Neural progenitor cell (in vitro differentiated cells): ENCODE measurements at regions not wholly inside any gene's neighbourhood (a gene's known extent, or its start where the extent isn't known, plus 50 kb on each side); places are given as distances from the start of the nearest gene placed in this dataset.

Source experiments
- DNase-seq: peaks from one replicate; pipeline ENCODE4 v3.0.0-alpha.2; 2016; ENCODE audit warnings: low spot score
- H2AFZ ChIP-seq: fragments of 200-600 bp; sonication (generic); replicated peaks from 2 replicates; pipeline ENCODE4 v1.6.1; 2016; ENCODE audit warnings: antibody characterized with exemption
- H3F3A ChIP-seq: fragments of 200-600 bp; sonication (generic); 2 replicates; pipeline ENCODE4 v1.6.1; 2016; ENCODE audit warnings: antibody characterized with exemption, low read depth
- H3K27ac ChIP-seq: fragments of 200-600 bp; sonication (generic); 2 replicates; pipeline ENCODE4 v1.5.1; 2016; ENCODE audit warnings: mild to moderate bottlenecking
- H3K27me3 ChIP-seq: fragments of 200-600 bp; sonication (generic); 2 replicates; pipeline ENCODE4 v1.6.1; 2016; ENCODE audit warnings: mild to moderate bottlenecking, moderate library complexity
- H3K36me3 ChIP-seq: fragments of 200-600 bp; sonication (generic); 2 replicates; pipeline ENCODE4 v1.5.1; 2016
- H3K4me1 ChIP-seq: fragments of 200-600 bp; sonication (generic); 2 replicates; pipeline ENCODE4 v1.6.1; 2016; ENCODE audit warnings: mixed run types
- H3K4me2 ChIP-seq: fragments of 200-600 bp; sonication (generic); 2 replicates; pipeline ENCODE4 v1.6.1; 2016
- H3K4me3 ChIP-seq: fragments of 200-600 bp; sonication (generic); 2 replicates; pipeline ENCODE4 v1.5.1; 2016
- H3K79me2 ChIP-seq: fragments of 200-600 bp; sonication (generic); 2 replicates; pipeline ENCODE4 v1.6.1; 2016; ENCODE audit warnings: low read depth
- H3K9ac ChIP-seq: fragments of 200-600 bp; sonication (generic); 2 replicates; pipeline ENCODE4 v1.6.1; 2016
- H3K9me3 ChIP-seq: fragments of 200-600 bp; sonication (generic); 2 replicates; pipeline ENCODE4 v1.5.1; 2016; ENCODE audit warnings: low read depth
- H4K20me1 ChIP-seq: fragments of 200-600 bp; sonication (generic); 2 replicates; pipeline ENCODE4 v1.6.1; 2016; ENCODE audit warnings: low read depth
- H3K27ac Mint-ChIP-seq: 3 replicates; pipeline ENCODE4 v1.8.0; 2021; ENCODE audit warnings: mixed read lengths
- H3K27me3 Mint-ChIP-seq: 2 replicates; pipeline ENCODE4 v1.8.0; 2022; ENCODE audit warnings: low read depth, mild to moderate bottlenecking, inconsistent platforms, moderate library complexity, mixed read lengths; ENCODE audit not compliant: insufficient read depth
- H3K36me3 Mint-ChIP-seq: 3 replicates; pipeline ENCODE4 v1.8.0; 2021; ENCODE audit warnings: mixed read lengths
- H3K4me1 Mint-ChIP-seq: 3 replicates; pipeline ENCODE4 v1.8.0; 2021; ENCODE audit warnings: mixed read lengths
- H3K4me3 Mint-ChIP-seq: 3 replicates; pipeline ENCODE4 v1.8.0; 2021; ENCODE audit warnings: mild to moderate bottlenecking, moderate library complexity, mixed read lengths
- H3K9me3 Mint-ChIP-seq: 3 replicates; pipeline ENCODE4 v1.8.0; 2020; ENCODE audit warnings: mixed read lengths
- EZH2 ChIP-seq: fragments of 200-600 bp; sonication (generic); IDR thresholded peaks from 2 replicates; pipeline ENCODE4 v1.6.1; 2017; ENCODE audit warnings: antibody characterized with exemption, mild to moderate bottlenecking, moderate library complexity
- EZH2phosphoT487 ChIP-seq: fragments of 200-600 bp; sonication (generic); IDR thresholded peaks from 2 replicates; pipeline ENCODE4 v1.6.1; 2017; ENCODE audit warnings: antibody characterized with exemption
- TF ChIP-seq, protein P1 (sequence below): fragments of 200-600 bp; sonication (generic); IDR thresholded peaks from 2 replicates; pipeline ENCODE4 v1.5.1; 2017; ENCODE audit warnings: antibody characterized with exemption, mild to moderate bottlenecking

DNA sequence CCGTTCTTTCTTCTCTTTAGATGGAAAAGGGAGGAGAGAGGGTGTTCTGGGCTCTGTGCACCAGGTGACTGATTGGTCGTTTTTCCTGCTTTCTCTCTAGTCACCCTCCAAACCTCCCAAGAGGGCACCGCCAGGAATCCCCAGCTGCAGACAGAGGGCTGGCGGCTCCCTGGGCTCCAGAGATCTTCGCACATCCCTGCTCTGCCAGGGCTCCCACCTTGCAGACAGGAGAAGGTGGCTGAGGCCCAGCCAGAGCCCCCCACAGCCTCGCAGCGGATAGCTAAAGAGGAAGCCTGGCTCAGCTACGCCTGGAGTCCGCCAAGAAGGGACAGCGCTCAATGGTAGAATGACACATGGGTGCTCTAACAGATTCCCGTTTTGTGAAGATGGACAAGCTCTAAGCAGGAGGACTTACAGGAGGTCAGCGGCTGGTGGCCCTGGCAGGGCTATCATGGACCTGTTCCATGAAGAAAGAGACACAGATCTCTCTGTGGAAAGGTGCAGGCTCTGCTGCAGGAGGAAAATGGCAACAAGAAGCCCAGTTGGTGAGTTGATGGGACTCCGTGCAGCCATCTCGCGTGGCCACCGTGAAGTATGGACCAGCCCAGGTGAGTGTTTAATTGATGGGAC is 976.9 kb downstream of the BRD1 start:
- Histone ChIP-seq H3K79me2 (no peaks in the 10 kb centered on the region), H3K4me3 (no peak overlapping the region), H2AFZ (no peak overlapping the region), H3K4me1 (peaks cover 5% of the 10 kb centered on the region), H3K4me2 (no peak overlapping the region), H3K9me3 (no peaks in the 10 kb centered on the region), H3K27me3 (no peaks in the 10 kb centered on the region), H3K27ac (no peak overlapping the region), H4K20me1 (no peaks in the 10 kb centered on the region), H3F3A (no peaks in the 10 kb centered on the region), H3K9ac (no peak overlapping the region), H3K36me3 (no peaks in the 10 kb centered on the region)
- no peaks in the 10 kb centered on the region for H3K27me3 Mint-ChIP-seq
- H3K27ac Mint-ChIP-seq: no peak overlapping the region
- H3K36me3 Mint-ChIP-seq: peaks cover 2% of the 10 kb centered on the region
- peaks cover 3% of the 10 kb centered on the region for H3K9me3 Mint-ChIP-seq
- DNase-seq: no peak
- TF ChIP-seq EZH2phosphoT487 (no peak), EZH2 (no peak)
- TF ChIP-seq, protein P1, sequence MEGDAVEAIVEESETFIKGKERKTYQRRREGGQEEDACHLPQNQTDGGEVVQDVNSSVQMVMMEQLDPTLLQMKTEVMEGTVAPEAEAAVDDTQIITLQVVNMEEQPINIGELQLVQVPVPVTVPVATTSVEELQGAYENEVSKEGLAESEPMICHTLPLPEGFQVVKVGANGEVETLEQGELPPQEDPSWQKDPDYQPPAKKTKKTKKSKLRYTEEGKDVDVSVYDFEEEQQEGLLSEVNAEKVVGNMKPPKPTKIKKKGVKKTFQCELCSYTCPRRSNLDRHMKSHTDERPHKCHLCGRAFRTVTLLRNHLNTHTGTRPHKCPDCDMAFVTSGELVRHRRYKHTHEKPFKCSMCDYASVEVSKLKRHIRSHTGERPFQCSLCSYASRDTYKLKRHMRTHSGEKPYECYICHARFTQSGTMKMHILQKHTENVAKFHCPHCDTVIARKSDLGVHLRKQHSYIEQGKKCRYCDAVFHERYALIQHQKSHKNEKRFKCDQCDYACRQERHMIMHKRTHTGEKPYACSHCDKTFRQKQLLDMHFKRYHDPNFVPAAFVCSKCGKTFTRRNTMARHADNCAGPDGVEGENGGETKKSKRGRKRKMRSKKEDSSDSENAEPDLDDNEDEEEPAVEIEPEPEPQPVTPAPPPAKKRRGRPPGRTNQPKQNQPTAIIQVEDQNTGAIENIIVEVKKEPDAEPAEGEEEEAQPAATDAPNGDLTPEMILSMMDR: no peak
- H3K4me3 Mint-ChIP-seq: no peak overlapping the region
- H3K4me1 Mint-ChIP-seq: no peaks in the 10 kb centered on the region

DNA sequence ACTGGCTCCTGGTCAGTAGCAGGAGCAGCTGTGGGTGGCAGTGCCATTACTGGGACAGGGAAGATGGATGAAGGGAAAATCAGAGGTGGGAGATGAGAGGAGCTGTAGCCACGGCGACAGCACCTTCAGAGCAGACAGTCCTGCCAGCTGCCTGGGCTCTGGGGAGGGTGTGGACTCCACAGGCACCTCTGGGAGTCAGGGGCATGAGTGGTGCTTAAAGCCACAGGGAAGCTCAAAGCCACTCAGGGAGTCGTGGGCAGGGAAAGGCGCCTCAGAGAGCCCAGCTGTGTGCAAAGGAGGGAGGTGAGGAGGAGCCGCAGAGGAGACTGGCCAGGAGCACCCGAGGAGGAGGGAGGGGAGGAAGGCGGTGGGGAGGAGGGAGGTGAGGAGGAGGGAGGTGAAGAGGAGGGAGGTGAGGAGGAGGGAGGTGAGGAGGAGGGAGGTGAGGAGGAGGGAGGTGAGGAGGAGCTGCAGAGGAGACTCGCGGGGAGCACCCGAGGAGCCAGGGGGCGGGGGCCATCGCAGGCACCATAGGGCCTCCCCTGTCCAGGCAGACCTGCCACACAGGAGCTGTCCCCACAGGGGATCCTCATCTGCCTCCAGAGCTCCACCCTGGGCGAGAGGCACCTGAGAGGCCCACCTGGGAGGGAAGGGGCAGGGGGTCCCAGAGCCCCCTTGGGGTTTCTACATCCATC is 977.6 kb downstream of the BRD1 start:
- H2AFZ ChIP-seq: no peak overlapping the region
- no peaks in the 10 kb centered on the region for H3K9me3 ChIP-seq
- no peaks in the 10 kb centered on the region for H3K4me1 Mint-ChIP-seq
- no peaks in the 10 kb centered on the region for H4K20me1 ChIP-seq
- peaks cover 2% of the 10 kb centered on the region for H3K36me3 Mint-ChIP-seq
- H3K27ac Mint-ChIP-seq: no peak overlapping the region
- H3K9me3 Mint-ChIP-seq: peaks cover 2% of the 10 kb centered on the region
- no peak overlapping the region for H3K4me2 ChIP-seq
- H3K4me1 ChIP-seq: peaks cover 5% of the 10 kb centered on the region
- H3K36me3 ChIP-seq: no peaks in the 10 kb centered on the region
- H3K4me3 ChIP-seq: no peak overlapping the region
- H3K9ac ChIP-seq: no peak overlapping the region
- no peaks in the 10 kb centered on the region for H3K79me2 ChIP-seq
- TF ChIP-seq, protein P1: no peak
- no peak for TF ChIP-seq EZH2
- TF ChIP-seq EZH2phosphoT487: no peak
- no peaks in the 10 kb centered on the region for H3K27me3 ChIP-seq
- H3K27ac ChIP-seq: no peak overlapping the region
- H3F3A ChIP-seq: no peaks in the 10 kb centered on the region
- no peak overlapping the region for H3K4me3 Mint-ChIP-seq
- no peak for DNase-seq
- no peaks in the 10 kb centered on the region for H3K27me3 Mint-ChIP-seq

DNA sequence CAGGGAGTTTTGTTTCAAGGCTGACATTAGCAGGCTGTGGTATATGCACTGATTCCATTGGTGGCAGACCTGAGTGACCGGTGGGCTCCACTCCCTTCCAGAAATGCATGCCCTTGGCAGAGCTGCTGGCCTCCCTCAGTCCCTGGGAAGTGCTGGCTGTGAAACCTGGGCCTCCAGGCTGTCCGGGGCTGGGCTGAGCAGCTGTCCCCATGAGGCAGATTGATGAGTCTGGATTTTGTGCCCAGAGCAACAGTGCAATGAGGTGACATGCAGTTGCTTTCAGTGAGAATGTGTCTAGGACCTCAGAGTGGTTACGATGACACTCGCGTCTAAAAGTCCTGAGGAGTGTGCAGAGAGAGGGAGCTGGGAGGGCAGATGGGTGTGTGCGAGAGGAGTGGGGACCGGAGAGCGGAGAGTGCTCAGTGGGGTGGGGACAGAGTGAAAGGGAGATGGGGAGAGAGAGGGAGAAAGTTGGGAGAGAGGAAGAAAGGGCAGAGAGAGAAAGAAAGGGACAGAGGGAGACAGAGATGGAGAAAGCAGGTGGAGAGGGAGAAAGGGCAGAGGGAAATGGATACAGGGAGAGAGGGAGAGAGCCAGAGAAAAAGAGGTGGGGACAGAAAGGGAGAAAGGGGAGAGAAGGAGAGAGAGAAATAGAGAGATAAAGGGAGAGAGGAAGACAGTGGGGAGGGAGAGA is 978.3 kb downstream of the BRD1 start:
- Histone ChIP-seq H3K27ac (no peak overlapping the region), H3K4me1 (peaks cover 5% of the 10 kb centered on the region), H4K20me1 (no peaks in the 10 kb centered on the region), H3K9ac (no peak overlapping the region), H3K36me3 (no peaks in the 10 kb centered on the region), H3K9me3 (no peaks in the 10 kb centered on the region), H3F3A (no peaks in the 10 kb centered on the region), H3K27me3 (no peaks in the 10 kb centered on the region), H3K4me3 (no peak overlapping the region), H3K79me2 (no peaks in the 10 kb centered on the region), H3K4me2 (no peak overlapping the region), H2AFZ (no peak overlapping the region)
- Mint-ChIP-seq H3K4me3 (peak overlapping the region; percentile 55), H3K9me3 (no peaks in the 10 kb centered on the region), H3K4me1 (no peaks in the 10 kb centered on the region), H3K27me3 (peaks cover 2% of the 10 kb centered on the region), H3K36me3 (peaks cover 2% of the 10 kb centered on the region), H3K27ac (peak overlapping the region; percentile 26)
- TF ChIP-seq EZH2 (no peak), EZH2phosphoT487 (no peak)
- TF ChIP-seq, protein P1: no peak
- no peak for DNase-seq
